Heart left ventricle (tissue), 13 donors: ENCODE measurements at regions not wholly inside any gene's neighbourhood (a gene's known extent, or its start where the extent isn't known, plus 50 kb on each side); places are given as distances from the start of the nearest gene placed in this dataset.

ENCODE experiments used
- POLR2A ChIP-seq, 2 donors: fragments of 450-650 bp; IDR thresholded peaks; one replicate each; pipeline ENCODE4 v1.6.1; 2017; ENCODE audit warnings: antibody characterized with exemption in 2 of 2, mild to moderate bottlenecking in 2 of 2, moderate library complexity in 2 of 2
- TF ChIP-seq, protein P1 (sequence below), 12 donors: fragments of 200-600 bp; sonication (generic) in 4 of 12; IDR thresholded peaks; one replicate each; pipeline versions ENCODE4 v1.5.0 to v1.8.0; 2018 to 2022; ENCODE audit warnings: antibody characterized with exemption in 12 of 12, mild to moderate bottlenecking in 5 of 12
- donor health status: ischemic (EF 13 %, LVEDD 7.1; RV severe dilation, severe dysfunction).
- donor health status: DM: no; HTN: yes; CAD: no.
- donor health status: DM: no; HTN: no; CAD: no.
- donor health status: ischemic (EF 25% LVEDD 6.9; RV normal size, moderate dysfunction).
- donor health status: ischemic (EF 25% LVEDD 5.7; RV mildly dilated, moderate dysfunction).
- donor health status: ischemic (EF 35%, LVEDD 5.7; RV mildly dilated, moderate dysfunction).
- donor health status: nonischemic (EF 11% LVEDD 7.7; RV severe dilation, severe dysfunction).
- donor health status: DM: yes; HTN: yes; CAD: no.
- donor health status: PGD.
- donor health status: ischemic (EF 29% LVEDD 5.4; RV normal size, mild dysfunction).
- donor health status: nonischemic (EF 23%, LVEDD 6.1; RV moderate dilation, normal function).

DNA sequence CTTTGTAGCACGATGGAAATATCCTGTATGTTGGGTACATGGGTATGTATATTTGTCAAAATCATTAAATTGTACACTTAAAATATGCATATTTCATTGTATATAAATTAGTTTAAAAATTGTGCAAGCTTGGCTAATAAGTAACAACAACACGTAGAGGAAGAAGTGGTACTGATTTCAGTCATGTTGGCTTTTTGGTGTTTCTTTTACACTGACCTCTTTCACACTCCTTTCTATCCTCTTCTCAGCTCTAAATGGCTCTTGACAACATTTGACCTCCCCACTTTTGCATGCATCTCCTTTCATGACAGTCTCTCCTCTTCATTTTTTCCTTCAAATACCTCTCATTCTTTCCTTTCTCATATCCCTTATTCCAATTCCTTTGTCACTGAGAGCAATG, 801.4 kb upstream of the ZEB2 start:
- TF ChIP-seq POLR2A (IDR thresholded peaks at IDR 0.05): no peak
- TF ChIP-seq, protein P1, sequence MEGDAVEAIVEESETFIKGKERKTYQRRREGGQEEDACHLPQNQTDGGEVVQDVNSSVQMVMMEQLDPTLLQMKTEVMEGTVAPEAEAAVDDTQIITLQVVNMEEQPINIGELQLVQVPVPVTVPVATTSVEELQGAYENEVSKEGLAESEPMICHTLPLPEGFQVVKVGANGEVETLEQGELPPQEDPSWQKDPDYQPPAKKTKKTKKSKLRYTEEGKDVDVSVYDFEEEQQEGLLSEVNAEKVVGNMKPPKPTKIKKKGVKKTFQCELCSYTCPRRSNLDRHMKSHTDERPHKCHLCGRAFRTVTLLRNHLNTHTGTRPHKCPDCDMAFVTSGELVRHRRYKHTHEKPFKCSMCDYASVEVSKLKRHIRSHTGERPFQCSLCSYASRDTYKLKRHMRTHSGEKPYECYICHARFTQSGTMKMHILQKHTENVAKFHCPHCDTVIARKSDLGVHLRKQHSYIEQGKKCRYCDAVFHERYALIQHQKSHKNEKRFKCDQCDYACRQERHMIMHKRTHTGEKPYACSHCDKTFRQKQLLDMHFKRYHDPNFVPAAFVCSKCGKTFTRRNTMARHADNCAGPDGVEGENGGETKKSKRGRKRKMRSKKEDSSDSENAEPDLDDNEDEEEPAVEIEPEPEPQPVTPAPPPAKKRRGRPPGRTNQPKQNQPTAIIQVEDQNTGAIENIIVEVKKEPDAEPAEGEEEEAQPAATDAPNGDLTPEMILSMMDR (IDR thresholded peaks at IDR 0.05): no peak
